ENCODE measurements at regions not wholly inside any gene's neighbourhood (a gene's known extent, or its start where the extent isn't known, plus 50 kb on each side); places are given as distances from the start of the nearest gene placed in this dataset.
A peak's percentile ranks its signal among the peaks of the same experiment; 100 is the strongest.

DNA sequence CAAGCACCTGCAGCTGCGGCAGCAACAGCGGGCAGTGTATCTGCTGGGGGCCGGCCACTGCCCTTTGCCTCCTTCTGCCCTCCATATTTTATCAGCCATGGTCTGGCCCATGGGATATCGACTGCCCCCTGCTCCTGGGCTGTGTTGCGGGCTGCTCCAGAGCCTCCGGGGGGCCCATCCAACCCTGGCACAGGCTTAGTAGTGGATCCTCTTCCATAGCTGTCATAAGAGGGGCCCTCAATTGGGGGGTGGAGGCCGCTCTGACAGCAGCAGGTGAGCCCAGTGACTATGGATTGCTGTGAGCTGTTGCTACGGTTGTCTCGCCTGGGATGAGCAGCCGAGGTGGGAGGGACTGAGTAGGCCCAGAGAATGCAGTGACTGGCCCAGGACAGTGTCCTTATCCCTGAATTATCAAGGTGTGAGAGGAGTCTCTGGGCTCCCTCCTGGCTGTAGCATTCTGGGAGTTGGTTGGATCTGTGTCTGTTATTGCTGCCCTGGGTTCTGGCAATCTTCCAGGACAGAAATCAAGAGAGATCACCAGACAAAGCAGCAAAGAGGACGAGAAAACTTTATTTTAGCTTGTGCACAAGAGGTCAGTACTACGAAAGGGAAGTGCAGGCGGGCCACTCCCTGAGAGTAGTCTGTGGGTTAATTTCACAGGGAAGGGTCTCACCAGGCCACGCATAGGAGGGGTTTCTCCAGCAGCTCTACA is 145.1 kb downstream of the ASB1 start:
- no peak overlapping the region for H3K4me3 ChIP-seq (ENCODE audit: low read depth, low read length)
- no peak for DNase-seq (ENCODE audit: low read depth)
- TF ChIP-seq, protein P1, sequence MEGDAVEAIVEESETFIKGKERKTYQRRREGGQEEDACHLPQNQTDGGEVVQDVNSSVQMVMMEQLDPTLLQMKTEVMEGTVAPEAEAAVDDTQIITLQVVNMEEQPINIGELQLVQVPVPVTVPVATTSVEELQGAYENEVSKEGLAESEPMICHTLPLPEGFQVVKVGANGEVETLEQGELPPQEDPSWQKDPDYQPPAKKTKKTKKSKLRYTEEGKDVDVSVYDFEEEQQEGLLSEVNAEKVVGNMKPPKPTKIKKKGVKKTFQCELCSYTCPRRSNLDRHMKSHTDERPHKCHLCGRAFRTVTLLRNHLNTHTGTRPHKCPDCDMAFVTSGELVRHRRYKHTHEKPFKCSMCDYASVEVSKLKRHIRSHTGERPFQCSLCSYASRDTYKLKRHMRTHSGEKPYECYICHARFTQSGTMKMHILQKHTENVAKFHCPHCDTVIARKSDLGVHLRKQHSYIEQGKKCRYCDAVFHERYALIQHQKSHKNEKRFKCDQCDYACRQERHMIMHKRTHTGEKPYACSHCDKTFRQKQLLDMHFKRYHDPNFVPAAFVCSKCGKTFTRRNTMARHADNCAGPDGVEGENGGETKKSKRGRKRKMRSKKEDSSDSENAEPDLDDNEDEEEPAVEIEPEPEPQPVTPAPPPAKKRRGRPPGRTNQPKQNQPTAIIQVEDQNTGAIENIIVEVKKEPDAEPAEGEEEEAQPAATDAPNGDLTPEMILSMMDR (IDR thresholded peaks at IDR 0.05; ENCODE audit: low read depth, low read length, missing control alignments) = no peak

DNA sequence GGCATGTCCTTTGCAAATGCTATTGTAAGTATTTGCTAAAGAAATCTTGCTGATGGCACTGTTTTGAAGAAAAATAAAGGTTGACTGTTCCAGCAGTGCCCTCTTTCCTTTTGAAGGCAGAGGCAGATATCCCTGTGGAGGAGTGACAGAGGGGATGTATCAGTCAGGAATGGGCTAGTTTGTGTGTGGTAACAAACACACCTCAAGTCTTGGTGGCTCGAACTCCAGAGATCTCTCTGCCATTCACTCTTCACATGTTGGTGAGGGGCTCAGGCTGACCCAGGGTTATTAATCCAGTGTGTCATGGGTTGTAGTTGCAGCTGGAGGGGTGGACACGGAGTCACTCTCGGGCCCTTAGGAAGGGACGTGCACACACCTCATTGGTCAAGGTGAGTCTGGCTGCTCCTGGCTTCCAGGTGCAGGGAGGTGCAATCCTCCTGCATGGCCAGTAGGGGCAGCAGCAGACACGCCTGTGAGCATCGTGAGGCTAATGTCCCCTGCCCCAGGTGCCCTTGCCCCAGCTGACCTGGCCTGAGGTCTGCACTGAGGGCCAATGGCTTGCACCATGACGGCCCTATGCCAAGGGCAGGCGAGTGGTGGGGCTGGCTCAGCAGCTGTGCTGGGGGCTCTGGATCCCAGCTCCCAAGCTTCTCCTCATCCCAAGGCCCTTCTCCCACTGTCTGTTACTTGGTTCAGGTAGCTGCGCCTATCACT is 146.5 kb downstream of the ASB1 start:
- TF ChIP-seq, protein P1 (IDR thresholded peaks at IDR 0.05; ENCODE audit: low read depth, low read length, missing control alignments) = peak; percentile 96
- DNase-seq (ENCODE audit: low read depth) = no peak
- H3K4me3 ChIP-seq (ENCODE audit: low read depth, low read length) = no peak overlapping the region

- H3K4me3 ChIP-seq (ENCODE audit: low read depth, low read length) = no peak overlapping the region
- no peak for DNase-seq (ENCODE audit: low read depth)
- TF ChIP-seq, protein P1 (IDR thresholded peaks at IDR 0.05; ENCODE audit: low read depth, low read length, missing control alignments) = no peak
These were observed 147.2 kb downstream of the ASB1 start for GRCh38 chr2:238573916-238574315.

- TF ChIP-seq, protein P1 (IDR thresholded peaks at IDR 0.05; ENCODE audit: low read depth, low read length, missing control alignments) = no peak
- H3K4me3 ChIP-seq (ENCODE audit: low read depth, low read length) = no peak overlapping the region
- no peak for DNase-seq (ENCODE audit: low read depth)
These were observed 148.0 kb downstream of the ASB1 start for GRCh38 chr2:238574490-238575271.

GRCh38 chr2:238576674-238577073 is 149.9 kb downstream of the ASB1 start:
- TF ChIP-seq, protein P1 (IDR thresholded peaks at IDR 0.05; ENCODE audit: low read depth, low read length, missing control alignments) = no peak
- no peak overlapping the region for H3K4me3 ChIP-seq (ENCODE audit: low read depth, low read length)
- no peak for DNase-seq (ENCODE audit: low read depth)

GRCh38 chr2:238578256-238578655 is 151.5 kb downstream of the ASB1 start:
- TF ChIP-seq, protein P1 (IDR thresholded peaks at IDR 0.05; ENCODE audit: low read depth, low read length, missing control alignments) = no peak
- no peak overlapping the region for H3K4me3 ChIP-seq (ENCODE audit: low read depth, low read length)
- no peak for DNase-seq (ENCODE audit: low read depth)
